Suppressor macrophage treated with lipopolysaccharide for 4 hours (primary cell): ENCODE measurements at regions not wholly inside any gene's neighbourhood (a gene's known extent, or its start where the extent isn't known, plus 50 kb on each side); places are given as distances from the start of the nearest gene placed in this dataset.
"Not testable (repeated sequence)": the region's sequence is repeated elsewhere in the genome, so short reads cannot be mapped to it uniquely, and the experiment has no call there.

Experiments
- DNase-seq: peaks from one replicate; pipeline ENCODE4 v3.0.0-alpha.2; 2020

- no peak for DNase-seq
Measured at GRCh38 chr3:182294256-182294655, 499.0 kb upstream of the ATP11B start.

- no peak for DNase-seq
Measured at GRCh38 chr3:182294696-182295095, 498.6 kb upstream of the ATP11B start.

- DNase-seq, result no peak
Measured at GRCh38 chr3:182300266-182300665, 493.0 kb upstream of the ATP11B start.

GRCh38 chr3:182303169-182303568, 490.1 kb upstream of the ATP11B start:
- DNase-seq, result no peak

GRCh38 chr3:182305881-182306665, 487.2 kb upstream of the ATP11B start:
- no peak for DNase-seq

GRCh38 chr3:182308328-182308727, 485.0 kb upstream of the ATP11B start:
- no peak for DNase-seq

GRCh38 chr3:182309120-182309519, 484.2 kb upstream of the ATP11B start:
- peak; percentile 2 for DNase-seq

GRCh38 chr3:182315313-182315712, 478.0 kb upstream of the ATP11B start:
- DNase-seq, result no peak

GRCh38 chr3:182323126-182323700, 470.1 kb upstream of the ATP11B start:
- DNase-seq, result no peak

- DNase-seq, result no peak
Measured at GRCh38 chr3:182323898-182324297, 469.4 kb upstream of the ATP11B start.

GRCh38 chr3:182325213-182325950, 467.9 kb upstream of the ATP11B start:
- DNase-seq, result peak; percentile 8

GRCh38 chr3:182327196-182327681, 466.1 kb upstream of the ATP11B start:
- DNase-seq, result no peak

- DNase-seq, result no peak
Measured at GRCh38 chr3:182330646-182331045, 462.7 kb upstream of the ATP11B start.

- no peak for DNase-seq
Measured at GRCh38 chr3:182331341-182331740, 462.0 kb upstream of the ATP11B start.

- DNase-seq, result no peak
Measured at GRCh38 chr3:182342252-182342651, 451.1 kb upstream of the ATP11B start.

GRCh38 chr3:182344026-182344425, 449.3 kb upstream of the ATP11B start:
- not testable (repeated sequence) for DNase-seq

GRCh38 chr3:182349051-182349450, 444.3 kb upstream of the ATP11B start:
- DNase-seq, result no peak

- DNase-seq, result no peak
Measured at GRCh38 chr3:182349951-182350517, 443.3 kb upstream of the ATP11B start.

- DNase-seq, result no peak
Measured at GRCh38 chr3:182357928-182358327, 435.4 kb upstream of the ATP11B start.

GRCh38 chr3:182364323-182364722, 429.0 kb upstream of the ATP11B start:
- DNase-seq, result no peak

- DNase-seq, result no peak
Measured at GRCh38 chr3:182364723-182365650, 428.3 kb upstream of the ATP11B start.

- no peak for DNase-seq
Measured at GRCh38 chr3:182366746-182367145, 426.6 kb upstream of the ATP11B start.
